ENCODE measurements at regions not wholly inside any gene's neighbourhood (a gene's known extent, or its start where the extent isn't known, plus 50 kb on each side); places are given as distances from the start of the nearest gene placed in this dataset.

DNA sequence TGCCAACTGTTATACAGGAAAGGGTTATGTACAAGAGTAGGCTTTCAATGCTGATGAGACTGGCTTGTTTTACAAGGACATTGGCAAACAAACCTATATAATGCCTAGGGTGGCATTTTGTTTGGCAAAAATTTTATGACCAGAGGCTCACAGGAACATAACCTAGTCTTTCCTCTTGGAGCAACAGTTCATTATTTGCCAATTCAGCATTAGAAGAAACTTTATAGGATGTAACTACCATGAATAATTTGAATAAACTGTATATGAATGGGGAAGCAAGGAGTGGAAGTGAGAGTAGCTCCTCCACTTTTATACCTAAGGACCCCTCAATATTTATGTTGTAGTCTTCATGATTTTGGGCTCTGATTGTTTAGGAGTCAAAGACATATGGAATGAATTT is 103.9 kb upstream of the WAC start:
- no peak overlapping the region for H4K5ac ChIP-seq (ENCODE audit: low read depth, low read length)
- no peak overlapping the region for H2AK5ac ChIP-seq (ENCODE audit: low read depth, low read length)
- no peak overlapping the region for H2BK120ac ChIP-seq (ENCODE audit: low read depth, low read length)
- no peak overlapping the region for H3K23ac ChIP-seq (ENCODE audit: low read depth, low read length)
- no peak overlapping the region for H2BK15ac ChIP-seq (ENCODE audit: low read depth, low read length)
- H3K14ac ChIP-seq (replicated peaks; ENCODE audit: low read depth, low read length) = no peak overlapping the region
- no peak overlapping the region for H4K8ac ChIP-seq (ENCODE audit: low read depth in 2 of 2, low read length in 2 of 2)
- H3K27me3 ChIP-seq (ENCODE audit: control insufficient read depth, insufficient read depth, low read length) = peaks cover 10% of the 10 kb centered on the region
- intact Hi-C loops (cut with micrococcal nuclease) = no loop called here
- no peak for ATAC-seq (ENCODE audit: low read depth)
- CTCF ChIA-PET = no interaction called here
- no peak overlapping the region for H2BK20ac ChIP-seq (ENCODE audit: low read depth, low read length)
- DNase-seq = no peak
- no peak overlapping the region for H3K9ac ChIP-seq (ENCODE audit: low read depth, low read length)
- POLR2A ChIA-PET (ENCODE audit: unreplicated experiment) = no interaction called here
- no peaks in the 10 kb centered on the region for H3K79me1 ChIP-seq (ENCODE audit: low read depth in 1 of 2, low read length in 2 of 2)
- no peaks in the 10 kb centered on the region for H3K9me1 ChIP-seq (ENCODE audit: insufficient read depth, low read length)
- no peak overlapping the region for H3K4me3 ChIP-seq (ENCODE audit: insufficient read depth, low read depth, low read length)
- no peak overlapping the region for H2AFZ ChIP-seq (replicated peaks; ENCODE audit: low read length, poor library complexity)
- H3K4me2 ChIP-seq (ENCODE audit: low read depth, low read length) = no peak overlapping the region
- H3K18ac ChIP-seq (ENCODE audit: low read depth, low read length) = no peak overlapping the region
- H3K4me1 ChIP-seq (ENCODE audit: control insufficient read depth, insufficient read depth, low read length) = no peaks in the 10 kb centered on the region
- no peak overlapping the region for H3K4ac ChIP-seq (ENCODE audit: low read depth, low read length)
- H3K27ac ChIP-seq (ENCODE audit: insufficient read depth, low read length) = no peak overlapping the region
- no peak overlapping the region for H2AK9ac ChIP-seq (replicated peaks; ENCODE audit: low read depth, low read length, poor library complexity)
- peaks cover 4% of the 10 kb centered on the region; the same call in 1 of the 2 replicates for H3K9me3 ChIP-seq (ENCODE audit: control insufficient read depth, insufficient read depth, low read length)
- no peak overlapping the region for H4K91ac ChIP-seq (ENCODE audit: insufficient read depth, low read depth, low read length)
- dilution Hi-C loops (cut with HindIII; ENCODE audit: low sequenced_read_pairs, unreplicated experiment) = no loop called here
- no peaks in the 10 kb centered on the region for H4K20me1 ChIP-seq (ENCODE audit: insufficient read depth, low read length)
- no TSS peak for BruUV-seq (replicated peaks)
- no peak overlapping the region for H3K56ac ChIP-seq (ENCODE audit: extremely low read depth, insufficient read depth, low read length)
- no peak overlapping the region for H2BK5ac ChIP-seq (ENCODE audit: low read depth, low read length, poor library complexity, severe bottlenecking)
- no peaks in the 10 kb centered on the region for H3K36me3 ChIP-seq (ENCODE audit: control insufficient read depth, insufficient read depth, low read length)
- TF ChIP-seq POLR2A (IDR thresholded peaks at IDR 0.05; ENCODE audit: low read depth, low read length) (no peak), MAFK (IDR thresholded peaks at IDR 0.05; ENCODE audit: low read depth, low read length) (peak; percentile 50), RFX5 (IDR thresholded peaks at IDR 0.05; ENCODE audit: low read depth, low read length) (no peak)
- in situ Hi-C loops (cut with MboI; ENCODE audit: low sequenced_read_pairs) = no loop called here

Measured in IMR-90 (cell line).